ENCODE measurements at regions not wholly inside any gene's neighbourhood (a gene's known extent, or its start where the extent isn't known, plus 50 kb on each side); places are given as distances from the start of the nearest gene placed in this dataset.
A peak's percentile ranks its signal among the peaks of the same experiment; 100 is the strongest.

DNA sequence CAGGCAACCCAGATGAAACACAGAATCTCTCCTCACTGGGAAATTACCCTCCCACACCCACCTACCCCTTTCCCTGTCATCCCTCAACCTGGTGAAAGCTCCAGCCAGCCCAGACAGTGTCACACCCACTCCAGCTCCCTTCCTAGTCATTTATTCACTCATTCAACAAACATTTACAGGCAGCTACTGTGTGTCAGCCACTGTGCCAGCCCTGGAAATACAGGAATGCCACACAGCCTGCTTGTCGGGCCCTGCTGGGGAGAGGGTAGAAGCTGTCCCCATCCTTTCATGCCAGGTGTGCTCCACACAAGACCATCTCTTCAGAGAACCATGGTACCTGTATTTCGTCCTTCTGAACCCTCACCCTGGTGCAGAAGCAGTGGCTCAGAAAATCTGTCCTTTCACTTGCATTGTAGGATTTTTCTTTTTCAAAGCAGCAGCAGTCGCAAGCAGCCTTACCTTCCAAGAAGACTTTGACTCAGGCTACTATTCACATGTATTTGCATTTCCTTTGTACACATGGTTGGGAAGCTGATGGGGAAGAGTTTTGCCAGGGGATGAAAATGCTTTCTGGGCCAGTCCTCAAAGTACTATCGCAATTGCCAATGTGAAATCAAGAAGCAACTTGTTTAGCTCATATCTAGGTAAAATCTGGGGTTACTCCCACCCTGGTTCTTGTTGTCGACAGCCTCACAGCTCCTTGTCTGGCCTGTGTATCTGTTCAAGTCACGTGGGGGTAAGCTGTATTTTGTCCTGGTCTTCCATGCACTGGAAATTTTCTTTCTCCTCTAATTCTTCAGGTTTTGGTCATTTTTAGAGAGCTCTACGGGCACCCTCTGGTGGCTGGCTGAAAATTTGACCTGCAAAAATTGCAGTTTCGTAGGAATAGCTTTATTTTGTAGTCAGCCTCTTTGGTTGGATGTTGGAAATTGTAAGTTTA lies 147.4 kb upstream of the EGLN3 start (continued):
- TF ChIP-seq AHDC1 (CRISPR knock-in tag; IDR thresholded peaks at IDR 0.05; ENCODE audit: borderline replicate concordance) (peak; percentile 75), ZNF367 (CRISPR knock-in tag; IDR thresholded peaks at IDR 0.05; ENCODE audit: borderline replicate concordance) (no peak), POGK (CRISPR knock-in tag; conservative IDR thresholded peaks at IDR 0.05) (peak; percentile 47; the same call in 1 of the 2 replicates), ZHX1 (CRISPR knock-in tag; IDR thresholded peaks at IDR 0.05; ENCODE audit: low read depth) (no peak), NBN (conservative IDR thresholded peaks at IDR 0.05) (no peak), ZBTB7A (CRISPR knock-in tag; IDR thresholded peaks at IDR 0.05) (no peak), ZNF616 (CRISPR knock-in tag; IDR thresholded peaks at IDR 0.05; ENCODE audit: low read depth) (no peak), BHLHE40 (IDR thresholded peaks at IDR 0.05; ENCODE audit: low read length) (peak; percentile 6; the same call in 1 of the 2 replicates)
- TF ChIP-seq, protein P1, sequence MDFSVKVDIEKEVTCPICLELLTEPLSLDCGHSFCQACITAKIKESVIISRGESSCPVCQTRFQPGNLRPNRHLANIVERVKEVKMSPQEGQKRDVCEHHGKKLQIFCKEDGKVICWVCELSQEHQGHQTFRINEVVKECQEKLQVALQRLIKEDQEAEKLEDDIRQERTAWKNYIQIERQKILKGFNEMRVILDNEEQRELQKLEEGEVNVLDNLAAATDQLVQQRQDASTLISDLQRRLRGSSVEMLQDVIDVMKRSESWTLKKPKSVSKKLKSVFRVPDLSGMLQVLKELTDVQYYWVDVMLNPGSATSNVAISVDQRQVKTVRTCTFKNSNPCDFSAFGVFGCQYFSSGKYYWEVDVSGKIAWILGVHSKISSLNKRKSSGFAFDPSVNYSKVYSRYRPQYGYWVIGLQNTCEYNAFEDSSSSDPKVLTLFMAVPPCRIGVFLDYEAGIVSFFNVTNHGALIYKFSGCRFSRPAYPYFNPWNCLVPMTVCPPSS (IDR thresholded peaks at IDR 0.05), result no peak

All from HepG2 (cell line).